ENCODE measurements at regions not wholly inside any gene's neighbourhood (a gene's known extent, or its start where the extent isn't known, plus 50 kb on each side); places are given as distances from the start of the nearest gene placed in this dataset.

DNA sequence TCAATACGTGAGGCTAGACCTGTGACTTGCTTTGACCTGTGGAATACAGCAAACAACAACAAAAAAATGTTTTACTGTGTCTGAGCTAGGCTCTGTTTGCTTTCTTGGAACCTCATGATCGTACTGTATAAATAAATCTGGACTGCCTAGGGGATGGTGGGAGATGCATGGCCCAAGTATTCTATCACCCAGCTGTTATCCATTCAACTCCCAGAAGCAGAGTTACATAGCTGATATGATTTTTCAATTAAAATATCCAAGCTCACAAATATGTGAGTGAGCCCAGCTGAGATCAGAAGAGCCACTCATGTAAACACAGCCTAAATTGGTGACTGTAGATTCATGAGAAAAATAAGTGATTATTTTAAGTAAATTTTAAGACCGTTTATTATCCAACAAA, 154.1 kb upstream of the THUMPD2 start:
- TF ChIP-seq GATA2 (IDR thresholded peaks at IDR 0.05; ENCODE audit: low read depth, low read length) (no peak), GATA3 (IDR thresholded peaks at IDR 0.05; ENCODE audit: low read depth, low read length) (no peak)

Data from SH-SY5Y (cell line).